Right atrium auricular region (tissue), 2 donors: ENCODE measurements at regions not wholly inside any gene's neighbourhood (a gene's known extent, or its start where the extent isn't known, plus 50 kb on each side); places are given as distances from the start of the nearest gene placed in this dataset.

Experiments
- DNase-seq: peaks from one replicate; pipeline ENCODE4 v3.0.0-alpha.2; 2019; ENCODE audit warnings: low spot score
- H3K27ac ChIP-seq, 2 donors: fragments of 200-600 bp; sonication (generic); 1 replicate in 1 of 2; 2 replicates in 1 of 2; pipeline ENCODE4 v1.5.1; 2016 to 2019
- H3K27me3 ChIP-seq, 2 donors: fragments of 200-600 bp; sonication (generic); one replicate each; pipeline versions ENCODE4 v1.5.1 to v1.6.0; 2017 to 2019
- H3K36me3 ChIP-seq: fragments of 200-600 bp; sonication (generic); one replicate; pipeline ENCODE4 v1.5.1; 2016
- H3K4me1 ChIP-seq, 2 donors: fragments of 200-600 bp; sonication (generic); one replicate each; pipeline versions ENCODE4 v1.5.1 to v1.6.0; 2017 to 2019
- H3K4me3 ChIP-seq, 2 donors: fragments of 200-600 bp; sonication (generic); 1 replicate in 1 of 2; 2 replicates in 1 of 2; pipeline ENCODE4 v1.5.1; 2017 to 2019; ENCODE audit warnings: mild to moderate bottlenecking in 1 of 2, moderate library complexity in 1 of 2
- H3K9me3 ChIP-seq, 2 donors: fragments of 200-600 bp; sonication (generic); one replicate each; pipeline ENCODE4 v1.5.1; 2019
- TF ChIP-seq, protein P1 (sequence below), 2 donors: fragments of 200-600 bp; sonication (generic); IDR thresholded peaks; one replicate each; pipeline ENCODE4 v1.5.1; 2019; ENCODE audit warnings: antibody characterized with exemption in 2 of 2

- no peaks in the 10 kb centered on the region for H3K36me3 ChIP-seq
- no peak overlapping the region for H3K4me3 ChIP-seq
- DNase-seq: no peak
- no peaks in the 10 kb centered on the region for H3K4me1 ChIP-seq
- no peaks in the 10 kb centered on the region for H3K27me3 ChIP-seq
- no peaks in the 10 kb centered on the region for H3K9me3 ChIP-seq
- TF ChIP-seq, protein P1, sequence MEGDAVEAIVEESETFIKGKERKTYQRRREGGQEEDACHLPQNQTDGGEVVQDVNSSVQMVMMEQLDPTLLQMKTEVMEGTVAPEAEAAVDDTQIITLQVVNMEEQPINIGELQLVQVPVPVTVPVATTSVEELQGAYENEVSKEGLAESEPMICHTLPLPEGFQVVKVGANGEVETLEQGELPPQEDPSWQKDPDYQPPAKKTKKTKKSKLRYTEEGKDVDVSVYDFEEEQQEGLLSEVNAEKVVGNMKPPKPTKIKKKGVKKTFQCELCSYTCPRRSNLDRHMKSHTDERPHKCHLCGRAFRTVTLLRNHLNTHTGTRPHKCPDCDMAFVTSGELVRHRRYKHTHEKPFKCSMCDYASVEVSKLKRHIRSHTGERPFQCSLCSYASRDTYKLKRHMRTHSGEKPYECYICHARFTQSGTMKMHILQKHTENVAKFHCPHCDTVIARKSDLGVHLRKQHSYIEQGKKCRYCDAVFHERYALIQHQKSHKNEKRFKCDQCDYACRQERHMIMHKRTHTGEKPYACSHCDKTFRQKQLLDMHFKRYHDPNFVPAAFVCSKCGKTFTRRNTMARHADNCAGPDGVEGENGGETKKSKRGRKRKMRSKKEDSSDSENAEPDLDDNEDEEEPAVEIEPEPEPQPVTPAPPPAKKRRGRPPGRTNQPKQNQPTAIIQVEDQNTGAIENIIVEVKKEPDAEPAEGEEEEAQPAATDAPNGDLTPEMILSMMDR (IDR thresholded peaks at IDR 0.05): no peak
- H3K27ac ChIP-seq: no peak overlapping the region
Observed at GRCh38 chr6:126781582-126781981, 336.9 kb upstream of the RSPO3 start.

DNA sequence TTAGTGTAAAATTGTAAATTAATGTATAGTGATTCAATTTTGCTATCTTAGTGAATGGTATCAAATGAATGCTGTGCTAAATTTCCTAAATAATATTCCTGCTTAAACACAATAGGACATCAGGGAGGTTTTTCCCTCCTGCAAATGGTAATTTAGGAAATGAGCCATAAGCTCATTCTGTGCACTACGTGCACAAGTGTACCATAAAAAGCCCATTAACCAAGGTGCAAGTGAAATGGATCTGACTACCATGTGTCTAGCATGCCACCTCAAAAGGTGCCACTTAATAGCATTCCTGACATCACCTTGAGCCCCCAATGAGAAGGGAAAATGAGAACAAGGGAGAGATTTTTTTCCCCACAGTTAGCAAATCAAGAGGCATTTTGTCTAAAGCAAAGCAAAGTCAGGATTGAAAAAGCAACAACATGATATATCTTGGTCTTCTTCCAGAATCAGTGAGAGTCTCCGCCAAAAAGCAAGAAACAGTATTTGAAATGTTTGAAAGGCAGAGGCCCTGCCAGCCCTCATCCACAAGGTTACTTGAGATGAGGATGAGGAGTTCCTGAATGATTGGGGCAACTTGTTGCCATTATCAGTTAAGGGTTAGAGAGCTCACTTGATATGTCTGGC lies 334.2 kb upstream of the RSPO3 start:
- H3K27me3 ChIP-seq: no peaks in the 10 kb centered on the region
- DNase-seq: no peak
- H3K36me3 ChIP-seq: no peaks in the 10 kb centered on the region
- no peak overlapping the region for H3K4me3 ChIP-seq
- H3K9me3 ChIP-seq: no peaks in the 10 kb centered on the region
- no peak overlapping the region for H3K27ac ChIP-seq
- H3K4me1 ChIP-seq: no peaks in the 10 kb centered on the region
- TF ChIP-seq, protein P1 (IDR thresholded peaks at IDR 0.05): no peak

DNA sequence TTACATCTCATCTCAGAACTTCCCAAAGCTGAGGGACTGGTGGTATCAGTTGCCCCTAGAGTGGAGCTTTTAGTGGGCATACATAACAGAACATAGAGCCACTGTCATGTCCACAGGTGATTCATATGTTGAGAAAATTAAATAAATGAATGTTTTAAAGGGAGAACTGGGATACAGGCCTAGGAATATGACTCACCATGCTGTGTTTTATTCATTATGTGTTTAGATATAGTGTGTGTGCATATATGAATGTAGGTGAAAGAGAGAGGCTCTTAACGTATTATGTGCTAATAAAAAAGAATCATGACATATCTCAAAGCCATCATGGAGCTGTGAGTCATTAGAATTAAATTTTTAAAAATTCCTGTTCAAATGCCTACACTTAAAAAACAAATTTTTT lies 332.2 kb upstream of the RSPO3 start:
- Histone ChIP-seq H3K27ac (no peak overlapping the region), H3K4me1 (no peaks in the 10 kb centered on the region), H3K27me3 (no peaks in the 10 kb centered on the region), H3K36me3 (no peaks in the 10 kb centered on the region), H3K9me3 (no peaks in the 10 kb centered on the region), H3K4me3 (no peak overlapping the region)
- DNase-seq: no peak
- TF ChIP-seq, protein P1 (IDR thresholded peaks at IDR 0.05): no peak

DNA sequence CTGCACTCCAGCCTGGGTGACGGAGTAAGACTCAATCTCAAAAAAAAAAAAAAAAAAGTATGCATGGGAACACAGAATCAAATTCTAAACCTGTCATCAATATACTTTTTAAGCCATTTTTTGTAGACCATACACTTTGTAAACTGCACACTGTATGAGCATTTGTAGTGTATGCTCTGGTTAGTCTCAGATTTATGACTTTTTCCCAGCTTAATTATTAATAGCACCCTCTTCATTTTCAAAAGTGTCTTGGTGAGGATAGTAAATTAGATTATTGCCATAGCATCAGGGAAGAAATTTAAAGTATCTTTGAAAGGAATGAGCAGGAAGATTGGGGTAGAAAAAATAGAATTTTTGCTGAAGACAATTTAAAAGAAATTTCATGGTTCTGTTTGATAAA lies 330.8 kb upstream of the RSPO3 start:
- H3K27ac ChIP-seq: no peak overlapping the region
- no peaks in the 10 kb centered on the region for H3K4me1 ChIP-seq
- no peaks in the 10 kb centered on the region for H3K27me3 ChIP-seq
- no peaks in the 10 kb centered on the region for H3K36me3 ChIP-seq
- TF ChIP-seq, protein P1 (IDR thresholded peaks at IDR 0.05): no peak
- no peak overlapping the region for H3K4me3 ChIP-seq
- DNase-seq: no peak
- H3K9me3 ChIP-seq: no peaks in the 10 kb centered on the region

- H3K27me3 ChIP-seq: no peaks in the 10 kb centered on the region
- DNase-seq: no peak
- H3K9me3 ChIP-seq: no peaks in the 10 kb centered on the region
- no peaks in the 10 kb centered on the region for H3K4me1 ChIP-seq
- no peaks in the 10 kb centered on the region for H3K36me3 ChIP-seq
- TF ChIP-seq, protein P1 (IDR thresholded peaks at IDR 0.05): no peak
- no peak overlapping the region for H3K27ac ChIP-seq
- no peak overlapping the region for H3K4me3 ChIP-seq
Observed at GRCh38 chr6:126788861-126789365, 329.6 kb upstream of the RSPO3 start.
